Esophagus squamous epithelium (tissue), 5 donors: ENCODE measurements at regions not wholly inside any gene's neighbourhood (a gene's known extent, or its start where the extent isn't known, plus 50 kb on each side); places are given as distances from the start of the nearest gene placed in this dataset.

ENCODE experiments used
- DNase-seq: peaks from one replicate; lab custom pipeline; 2025; lab: John Stamatoyannopoulos, UW
- H3K27ac ChIP-seq, 4 donors: fragments of 200-600 bp; sonication (generic); one replicate each; pipeline ENCODE4 v1.5.1; 2016 to 2019; ENCODE audit warnings: mild to moderate bottlenecking in 1 of 4
- H3K27me3 ChIP-seq, 4 donors: fragments of 200-600 bp; sonication (generic); 1 replicate in 3 of 4; 2 replicates in 1 of 4; pipeline versions ENCODE4 v1.5.1 to v1.6.0; 2017 to 2021; ENCODE audit warnings: antibody characterized with exemption in 1 of 4
- H3K36me3 ChIP-seq, 3 donors: fragments of 200-600 bp; sonication (generic); one replicate each; pipeline ENCODE4 v1.5.1; 2016 to 2019
- H3K4me1 ChIP-seq, 3 donors: fragments of 200-600 bp; sonication (generic); one replicate each; pipeline ENCODE4 v1.5.1; 2017 to 2019
- H3K4me3 ChIP-seq, 4 donors: fragments of 200-600 bp; sonication (generic); 1 replicate in 3 of 4; 2 replicates in 1 of 4; pipeline ENCODE4 v1.5.1; 2016 to 2019; ENCODE audit warnings: mild to moderate bottlenecking in 2 of 4, moderate library complexity in 1 of 4
- H3K9me3 ChIP-seq, 3 donors: fragments of 200-600 bp; sonication (generic); one replicate each; pipeline ENCODE4 v1.5.1; 2016 to 2019
- POLR2A ChIP-seq, 4 donors: fragments of 450-650 bp; IDR thresholded peaks; one replicate each; pipeline ENCODE4 v1.6.1; 2017; ENCODE audit warnings: antibody characterized with exemption in 4 of 4, mild to moderate bottlenecking in 4 of 4, moderate library complexity in 3 of 4
- WGBS, 2 donors: methylation state at CpG; one replicate each; pipeline ENCODE4 v1.1.5; 2018; 5-methylcytosine and 5-hydroxymethylcytosine counted together
- intact Hi-C: fragments of 100-400 bp; cut with DNase I; formaldehyde crosslinking; loops from one replicate; pipeline ENCODE4 v1.15.0; 2022
- TF ChIP-seq, protein P1 (sequence below), 6 experiments: fragments of 450-650 bp in 4 of 6; fragments of 200-600 bp in 2 of 6; sonication (generic) in 2 of 6; IDR thresholded peaks; one replicate each; pipeline ENCODE4 v1.5.1; 2016 to 2019; ENCODE audit warnings: antibody characterized with exemption in 6 of 6, mild to moderate bottlenecking in 4 of 6, moderate library complexity in 4 of 6
- donor health status: DM: yes; HTN: yes; CAD: no.

- Histone ChIP-seq H3K9me3 (no peaks in the 10 kb centered on the region), H3K4me1 (no peaks in the 10 kb centered on the region), H3K27me3 (no peaks in the 10 kb centered on the region), H3K4me3 (no peak overlapping the region), H3K27ac (no peak overlapping the region), H3K36me3 (no peaks in the 10 kb centered on the region)
- TF ChIP-seq, protein P1, sequence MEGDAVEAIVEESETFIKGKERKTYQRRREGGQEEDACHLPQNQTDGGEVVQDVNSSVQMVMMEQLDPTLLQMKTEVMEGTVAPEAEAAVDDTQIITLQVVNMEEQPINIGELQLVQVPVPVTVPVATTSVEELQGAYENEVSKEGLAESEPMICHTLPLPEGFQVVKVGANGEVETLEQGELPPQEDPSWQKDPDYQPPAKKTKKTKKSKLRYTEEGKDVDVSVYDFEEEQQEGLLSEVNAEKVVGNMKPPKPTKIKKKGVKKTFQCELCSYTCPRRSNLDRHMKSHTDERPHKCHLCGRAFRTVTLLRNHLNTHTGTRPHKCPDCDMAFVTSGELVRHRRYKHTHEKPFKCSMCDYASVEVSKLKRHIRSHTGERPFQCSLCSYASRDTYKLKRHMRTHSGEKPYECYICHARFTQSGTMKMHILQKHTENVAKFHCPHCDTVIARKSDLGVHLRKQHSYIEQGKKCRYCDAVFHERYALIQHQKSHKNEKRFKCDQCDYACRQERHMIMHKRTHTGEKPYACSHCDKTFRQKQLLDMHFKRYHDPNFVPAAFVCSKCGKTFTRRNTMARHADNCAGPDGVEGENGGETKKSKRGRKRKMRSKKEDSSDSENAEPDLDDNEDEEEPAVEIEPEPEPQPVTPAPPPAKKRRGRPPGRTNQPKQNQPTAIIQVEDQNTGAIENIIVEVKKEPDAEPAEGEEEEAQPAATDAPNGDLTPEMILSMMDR (IDR thresholded peaks at IDR 0.05): no peak
- TF ChIP-seq POLR2A (IDR thresholded peaks at IDR 0.05): no peak
- intact Hi-C loops: no loop called here
- 90 to 96% methylated on average over 6 of the region's 6 CpGs for WGBS, 2 donors
- DNase-seq: no peak
Measured at GRCh38 chr1:185473186-185473585, 156.1 kb upstream of the IVNS1ABP start.

- no peak overlapping the region for H3K27ac ChIP-seq
- TF ChIP-seq, protein P1 (IDR thresholded peaks at IDR 0.05): no peak
- no peak for TF ChIP-seq POLR2A (IDR thresholded peaks at IDR 0.05)
- intact Hi-C loops: no loop called here
- no peaks in the 10 kb centered on the region for H3K4me1 ChIP-seq
- no peak for DNase-seq
- H3K9me3 ChIP-seq: no peaks in the 10 kb centered on the region
- H3K27me3 ChIP-seq: no peaks in the 10 kb centered on the region
- WGBS, 2 donors: 96% methylated on average over 1 of the region's 1 CpG
- no peaks in the 10 kb centered on the region for H3K36me3 ChIP-seq
- H3K4me3 ChIP-seq: no peak overlapping the region
Measured at GRCh38 chr1:185468626-185469025, 151.6 kb upstream of the IVNS1ABP start.

DNA sequence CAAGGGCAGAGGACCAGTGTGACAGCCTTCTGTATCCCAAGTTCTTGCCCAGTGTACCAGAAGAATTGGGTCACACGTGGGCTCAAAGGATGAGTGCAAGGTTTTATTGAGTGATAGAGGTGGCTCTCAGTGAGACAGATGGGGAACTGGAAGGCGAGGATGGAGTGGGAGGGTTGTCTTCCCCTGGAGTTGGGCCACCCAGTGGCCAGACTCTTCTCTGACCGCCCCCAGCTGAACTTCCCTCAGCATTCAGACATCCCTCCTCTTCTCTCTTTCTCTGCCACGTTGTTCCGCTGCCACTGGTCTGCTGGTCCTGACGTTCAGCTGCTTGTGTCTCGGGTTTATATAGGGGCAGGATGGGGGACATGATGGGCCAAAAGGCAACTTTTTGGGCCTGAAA is 150.1 kb upstream of the IVNS1ABP start:
- H3K4me3 ChIP-seq: no peak overlapping the region
- H3K27ac ChIP-seq: no peak overlapping the region
- DNase-seq: no peak
- TF ChIP-seq, protein P1 (IDR thresholded peaks at IDR 0.05): no peak
- no peak for TF ChIP-seq POLR2A (IDR thresholded peaks at IDR 0.05)
- H3K36me3 ChIP-seq: no peaks in the 10 kb centered on the region
- H3K4me1 ChIP-seq: no peaks in the 10 kb centered on the region
- H3K9me3 ChIP-seq: no peaks in the 10 kb centered on the region
- H3K27me3 ChIP-seq: no peaks in the 10 kb centered on the region
- intact Hi-C loops: no loop called here
- WGBS, 2 donors: 92 to 98% methylated on average over 6 of the region's 7 CpGs

GRCh38 chr1:185464777-185465176 is 147.7 kb upstream of the IVNS1ABP start:
- Histone ChIP-seq H3K4me3 (no peak overlapping the region), H3K4me1 (no peaks in the 10 kb centered on the region), H3K9me3 (no peaks in the 10 kb centered on the region), H3K27ac (no peak overlapping the region), H3K36me3 (no peaks in the 10 kb centered on the region), H3K27me3 (no peaks in the 10 kb centered on the region)
- 65 to 71% methylated on average over 4 of the region's 4 CpGs for WGBS, 2 donors
- no peak for DNase-seq
- intact Hi-C loops: no loop called here
- TF ChIP-seq, protein P1 (IDR thresholded peaks at IDR 0.05): no peak
- TF ChIP-seq POLR2A (IDR thresholded peaks at IDR 0.05): no peak

DNA sequence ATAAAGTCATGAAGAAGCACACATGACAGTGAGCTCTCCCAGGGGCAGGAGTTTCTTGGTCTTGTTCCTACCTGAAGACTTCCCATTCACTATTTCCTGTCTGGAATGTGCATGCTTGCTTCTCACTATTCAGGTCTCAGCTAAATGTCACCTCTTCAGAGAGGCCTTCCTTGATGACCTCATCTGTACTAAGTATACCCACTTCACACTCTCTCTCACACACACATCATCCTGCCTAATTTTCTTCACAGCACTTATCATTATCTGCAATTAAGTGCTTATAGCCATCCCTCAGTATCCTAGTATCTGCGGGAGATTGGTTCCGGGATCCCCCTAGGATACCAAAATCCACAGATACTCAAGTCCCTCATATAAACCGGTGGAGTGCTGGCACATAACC is 146.4 kb upstream of the IVNS1ABP start:
- TF ChIP-seq, protein P1 (IDR thresholded peaks at IDR 0.05): no peak
- TF ChIP-seq POLR2A (IDR thresholded peaks at IDR 0.05): no peak
- H3K27me3 ChIP-seq: no peaks in the 10 kb centered on the region
- intact Hi-C loops: no loop called here
- no peaks in the 10 kb centered on the region for H3K36me3 ChIP-seq
- no peak for DNase-seq
- H3K4me1 ChIP-seq: no peaks in the 10 kb centered on the region
- H3K27ac ChIP-seq: no peak overlapping the region
- H3K4me3 ChIP-seq: no peak overlapping the region
- WGBS, 2 donors: 70 to 77% methylated on average over 3 of the region's 3 CpGs
- no peaks in the 10 kb centered on the region for H3K9me3 ChIP-seq
